Psoas muscle (tissue), 7 donors: ENCODE measurements at regions not wholly inside any gene's neighbourhood (a gene's known extent, or its start where the extent isn't known, plus 50 kb on each side); places are given as distances from the start of the nearest gene placed in this dataset.

Experiments used
- ATAC-seq, 4 donors: fragments of 200-7000 bp; cut with Tn5 transposase; one replicate each; pipeline ENCODE4 v1.9.1; 2020; ENCODE audit warnings: moderate library complexity in 3 of 4, mild to moderate bottlenecking in 2 of 4
- DNase-seq, 2 donors: peaks; one replicate each; pipeline ENCODE4 v3.0.0-alpha.2; 2020
- H3K27ac ChIP-seq: fragments of 200-600 bp; one replicate; pipeline ENCODE4 v1.8.0; 2022
- H3K27me3 ChIP-seq, 3 donors: fragments of 200-600 bp in 1 of 3; one replicate each; pipeline versions ENCODE4 v1.6.1 to v1.8.0; 2013 to 2022; ENCODE audit warnings: low read length in 2 of 3, mild to moderate bottlenecking in 2 of 3, moderate library complexity in 1 of 3; ENCODE audit not compliant: insufficient read depth in 3 of 3
- H3K36me3 ChIP-seq, 2 donors: fragments of 200-600 bp in 1 of 2; one replicate each; pipeline versions ENCODE4 v1.6.1 to v1.8.0; 2013 to 2022; ENCODE audit warnings: low read depth in 1 of 2, mild to moderate bottlenecking in 1 of 2, moderate library complexity in 1 of 2; ENCODE audit not compliant: insufficient read depth in 1 of 2
- H3K4me1 ChIP-seq: fragments of 200-600 bp; one replicate; pipeline ENCODE4 v1.8.0; 2022
- H3K4me3 ChIP-seq: fragments of 200-600 bp; one replicate; pipeline ENCODE4 v1.8.0; 2022; ENCODE audit warnings: mild to moderate bottlenecking
- H3K9me3 ChIP-seq: fragments of 200-600 bp; one replicate; pipeline ENCODE4 v1.8.0; 2022
- WGBS, 3 donors: extraction: QIAGEN DNeasy Blood & Tissue Kit; methylation state at CpG; one replicate each; pipeline versions ENCODE4 v1.1.6 to v1.1.7; 2013; 5-methylcytosine and 5-hydroxymethylcytosine counted together
- intact Hi-C, 2 donors: fragments of 100-400 bp; cut with DNase I; formaldehyde crosslinking; loops; one replicate each; pipeline versions ENCODE4 v1.11.0 to v1.14.2; 2022
- TF ChIP-seq, protein P1 (sequence below): fragments of 200-600 bp; IDR thresholded peaks from one replicate; pipeline ENCODE4 v1.8.0; 2022; ENCODE audit warnings: antibody characterized with exemption
- donor health status: healthy with polysubstance abuse.
- donor health status: DM: no; HTN: no; CAD: no; lungs with moderate emphysema.
- donor health status: Bipolar disorder and iron deficiency.
- donor health status: healthy.
- donor health status: DM: yes; HTN: yes; CAD: no.
- donor health status: DM: no; HTN: no; CAD: no.
- donor health status: DM: yes; HTN: yes; CAD: no.

DNA sequence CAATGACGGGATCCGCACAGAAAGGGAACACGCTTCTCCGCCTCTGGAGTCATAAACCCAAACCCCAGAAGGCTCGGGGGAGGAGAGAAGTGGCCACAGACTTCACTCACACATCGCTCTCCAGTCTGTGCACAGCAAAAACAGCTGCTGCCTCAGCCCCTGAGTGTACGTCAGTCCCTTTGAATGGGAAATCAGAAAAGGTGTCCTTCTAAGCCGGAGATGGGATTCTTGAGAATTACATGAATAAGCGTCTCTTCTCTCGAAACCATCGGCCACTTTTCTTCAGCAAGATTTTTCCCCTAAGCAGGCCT is 78.3 kb downstream of the PDCL3 start:
- Histone ChIP-seq H3K27ac (no peak overlapping the region), H3K27me3 (peaks cover 0 to 5% (median 0%) of the 10 kb centered on the region in 3 donors), H3K4me3 (no peak overlapping the region), H3K36me3 (no peaks in the 10 kb centered on the region), H3K9me3 (no peaks in the 10 kb centered on the region), H3K4me1 (no peaks in the 10 kb centered on the region)
- ATAC-seq (no peak), DNase-seq (no peak)
- intact Hi-C loops: no loop called here
- WGBS, 3 donors: 59 to 70% (median 64%) methylated on average over 11 of the region's 11 CpGs
- TF ChIP-seq, protein P1, sequence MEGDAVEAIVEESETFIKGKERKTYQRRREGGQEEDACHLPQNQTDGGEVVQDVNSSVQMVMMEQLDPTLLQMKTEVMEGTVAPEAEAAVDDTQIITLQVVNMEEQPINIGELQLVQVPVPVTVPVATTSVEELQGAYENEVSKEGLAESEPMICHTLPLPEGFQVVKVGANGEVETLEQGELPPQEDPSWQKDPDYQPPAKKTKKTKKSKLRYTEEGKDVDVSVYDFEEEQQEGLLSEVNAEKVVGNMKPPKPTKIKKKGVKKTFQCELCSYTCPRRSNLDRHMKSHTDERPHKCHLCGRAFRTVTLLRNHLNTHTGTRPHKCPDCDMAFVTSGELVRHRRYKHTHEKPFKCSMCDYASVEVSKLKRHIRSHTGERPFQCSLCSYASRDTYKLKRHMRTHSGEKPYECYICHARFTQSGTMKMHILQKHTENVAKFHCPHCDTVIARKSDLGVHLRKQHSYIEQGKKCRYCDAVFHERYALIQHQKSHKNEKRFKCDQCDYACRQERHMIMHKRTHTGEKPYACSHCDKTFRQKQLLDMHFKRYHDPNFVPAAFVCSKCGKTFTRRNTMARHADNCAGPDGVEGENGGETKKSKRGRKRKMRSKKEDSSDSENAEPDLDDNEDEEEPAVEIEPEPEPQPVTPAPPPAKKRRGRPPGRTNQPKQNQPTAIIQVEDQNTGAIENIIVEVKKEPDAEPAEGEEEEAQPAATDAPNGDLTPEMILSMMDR: no peak

DNA sequence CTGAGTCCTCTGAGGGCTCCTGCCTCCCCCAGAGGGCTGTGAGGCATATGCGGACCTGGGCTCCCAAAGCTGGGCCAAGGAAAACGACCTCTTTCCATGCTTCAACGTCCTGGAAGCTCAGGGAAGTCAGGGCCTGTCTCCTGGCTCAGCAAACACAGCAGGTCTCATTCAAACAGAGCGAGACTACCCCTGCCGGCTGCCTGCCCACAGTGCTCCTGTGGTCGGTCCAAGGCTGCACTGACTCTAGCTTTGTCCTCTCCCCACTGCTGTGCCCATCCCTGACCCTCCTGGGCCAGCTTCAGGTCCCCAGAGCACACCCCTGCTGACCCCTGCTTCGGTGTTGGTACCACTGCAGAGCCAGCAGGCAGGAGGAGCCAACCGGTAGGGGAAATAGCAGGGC is 79.6 kb downstream of the PDCL3 start:
- no peak overlapping the region for H3K4me3 ChIP-seq
- DNase-seq: no peak
- H3K4me1 ChIP-seq: no peaks in the 10 kb centered on the region
- no peak overlapping the region for H3K27ac ChIP-seq
- TF ChIP-seq, protein P1: no peak
- intact Hi-C loops: no loop called here
- no peaks in the 10 kb centered on the region for H3K9me3 ChIP-seq
- ATAC-seq: no peak
- H3K27me3 ChIP-seq: peaks cover 0 to 5% (median 0%) of the 10 kb centered on the region in 3 donors
- 82 to 91% (median 85%) methylated on average over 8 of the region's 8 CpGs for WGBS, 3 donors
- H3K36me3 ChIP-seq: no peaks in the 10 kb centered on the region

DNA sequence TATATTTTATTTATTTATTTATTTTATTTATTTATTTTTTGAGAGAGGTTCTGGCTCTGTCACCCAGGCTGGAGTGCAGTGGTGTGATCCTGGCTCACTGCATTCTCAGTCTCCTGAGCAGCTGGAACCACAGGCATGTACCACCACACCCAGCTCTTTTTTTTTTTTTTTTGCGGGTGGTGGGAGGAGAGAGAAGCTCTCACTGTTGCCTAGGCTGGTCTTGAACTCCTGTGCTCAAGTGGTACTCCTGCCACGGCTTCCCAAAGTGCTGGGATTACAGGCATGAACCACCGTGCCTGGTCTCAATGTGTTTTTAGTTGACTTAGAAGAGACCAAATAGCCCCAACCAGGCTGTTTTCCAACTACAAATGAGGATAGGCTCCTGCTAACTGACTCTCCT is 80.7 kb downstream of the PDCL3 start:
- Histone ChIP-seq H3K36me3 (no peaks in the 10 kb centered on the region), H3K4me1 (no peaks in the 10 kb centered on the region), H3K9me3 (no peaks in the 10 kb centered on the region), H3K4me3 (no peak overlapping the region), H3K27ac (no peak overlapping the region), H3K27me3 (peaks cover 0 to 5% (median 0%) of the 10 kb centered on the region in 3 donors)
- WGBS, 3 donors: 72 to 94% (median 88%) methylated on average over 2 to 3 of the region's 3 CpGs
- ATAC-seq (no peak), DNase-seq (no peak)
- intact Hi-C loops: no loop called here
- TF ChIP-seq, protein P1: no peak

DNA sequence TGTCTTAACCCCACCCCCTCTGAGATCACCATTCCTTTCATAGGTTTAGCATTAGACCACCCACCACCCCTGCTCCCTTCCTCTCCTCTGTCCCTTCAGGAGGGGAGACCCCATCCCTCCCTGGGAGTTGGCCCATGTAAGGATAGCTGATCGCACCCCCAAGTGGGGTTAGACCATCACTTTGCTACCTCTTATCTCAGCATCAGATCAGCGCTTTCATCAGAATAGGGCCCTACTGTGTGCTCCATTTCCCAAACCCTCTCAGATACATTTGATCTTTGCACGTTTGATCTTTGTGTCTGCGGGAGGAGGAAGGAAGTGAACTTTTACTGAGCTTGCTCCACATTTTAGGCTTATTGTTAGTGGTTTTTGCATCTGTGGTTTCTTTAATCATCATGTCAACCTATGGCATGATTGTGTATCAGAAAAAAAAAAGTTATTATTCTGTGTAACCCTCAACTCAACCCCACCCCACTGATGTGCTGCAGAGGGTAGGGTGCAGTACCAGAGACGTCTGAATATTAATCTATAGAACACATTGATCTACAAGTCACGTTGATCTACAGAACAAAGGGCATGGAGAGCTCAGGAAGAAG is 81.2 kb downstream of the PDCL3 start:
- peaks cover 0 to 5% (median 0%) of the 10 kb centered on the region in 3 donors for H3K27me3 ChIP-seq
- TF ChIP-seq, protein P1: no peak
- H3K4me1 ChIP-seq: no peaks in the 10 kb centered on the region
- H3K27ac ChIP-seq: no peak overlapping the region
- DNase-seq (no peak), ATAC-seq (no peak)
- H3K4me3 ChIP-seq: no peak overlapping the region
- intact Hi-C loops: no loop called here
- no peaks in the 10 kb centered on the region for H3K9me3 ChIP-seq
- no peaks in the 10 kb centered on the region for H3K36me3 ChIP-seq
- WGBS, 3 donors: 78 to 85% (median 82%) methylated on average over 6 of the region's 6 CpGs
